AG04450 (cell line): ENCODE measurements at regions not wholly inside any gene's neighbourhood (a gene's known extent, or its start where the extent isn't known, plus 50 kb on each side); places are given as distances from the start of the nearest gene placed in this dataset.
"Not testable (repeated sequence)": the region's sequence is repeated elsewhere in the genome, so short reads cannot be mapped to it uniquely, and the experiment has no call there.

Experiments used
- CTCF ChIA-PET: fragments of 300-600, 350-600 bp; formaldehyde crosslinking; extraction: SDS; loops from one replicate; lab custom pipeline; 2022; ENCODE audit warnings: antibody characterized with exemption, inconsistent platforms; lab: Charles Lee
- POLR2A ChIA-PET: fragments of 350-600 bp; formaldehyde crosslinking; extraction: SDS; loops from one replicate; lab custom pipeline; 2021; ENCODE audit warnings: antibody characterized with exemption, inconsistent platforms; lab: Yijun Ruan, JAX
- DNase-seq: peaks from one replicate; pipeline ENCODE4 v3.0.0-alpha.2; 2011; ENCODE audit warnings: low read depth, low spot score
- H3K27ac ChIP-seq: one replicate; pipeline ENCODE4 v1.5.1; 2012; ENCODE audit warnings: low read depth, low read length, control low read depth
- H3K27me3 ChIP-seq: one replicate; pipeline ENCODE4 v1.6.0; 2012; ENCODE audit warnings: low read length; ENCODE audit not compliant: control insufficient read depth, insufficient read depth
- H3K4me3 ChIP-seq: 2 replicates; pipeline ENCODE4 v1.5.1; 2011; ENCODE audit warnings: mild to moderate bottlenecking, low read depth, low read length, control low read depth
- H3K9me3 ChIP-seq: 2 replicates; pipeline ENCODE4 v1.5.1; 2012; ENCODE audit warnings: low read length; ENCODE audit not compliant: control insufficient read depth, insufficient read depth
- CTCF ChIP-seq: IDR thresholded peaks from 2 replicates; pipeline ENCODE4 v1.5.1; 2011; ENCODE audit warnings: low read depth, low read length, control low read depth, inconsistent platforms

GRCh38 chr6:71091956-71092355, 135.1 kb upstream of the B3GAT2 start:
- CTCF ChIA-PET = no interaction called here
- no peaks in the 10 kb centered on the region for H3K9me3 ChIP-seq
- H3K4me3 ChIP-seq = no peak overlapping the region
- no peak overlapping the region for H3K27ac ChIP-seq
- no peaks in the 10 kb centered on the region for H3K27me3 ChIP-seq
- POLR2A ChIA-PET = no interaction called here
- TF ChIP-seq CTCF = no peak
- no peak for DNase-seq

GRCh38 chr6:71097264-71097663, 140.4 kb upstream of the B3GAT2 start:
- H3K27me3 ChIP-seq, POLR2A ChIA-PET, H3K27ac ChIP-seq, DNase-seq, CTCF ChIA-PET, H3K9me3 ChIP-seq, H3K4me3 ChIP-seq: not testable (repeated sequence)

- no peaks in the 10 kb centered on the region for H3K9me3 ChIP-seq
- no peak for TF ChIP-seq CTCF
- H3K27ac ChIP-seq = no peak overlapping the region
- H3K4me3 ChIP-seq = no peak overlapping the region
- DNase-seq = no peak
- POLR2A ChIA-PET = no interaction called here
- peaks cover 7% of the 10 kb centered on the region for H3K27me3 ChIP-seq
- CTCF ChIA-PET = no interaction called here
Measured at GRCh38 chr6:71099649-71100048, 142.8 kb upstream of the B3GAT2 start.

- no peak overlapping the region for H3K4me3 ChIP-seq
- POLR2A ChIA-PET = no interaction called here
- TF ChIP-seq CTCF = no peak
- peaks cover 14% of the 10 kb centered on the region for H3K27me3 ChIP-seq
- no peaks in the 10 kb centered on the region for H3K9me3 ChIP-seq
- CTCF ChIA-PET = no interaction called here
- H3K27ac ChIP-seq = no peak overlapping the region
- no peak for DNase-seq
Measured at GRCh38 chr6:71103130-71103529, 146.3 kb upstream of the B3GAT2 start.

GRCh38 chr6:71103641-71104040, 146.8 kb upstream of the B3GAT2 start:
- H3K9me3 ChIP-seq = no peaks in the 10 kb centered on the region
- no peak overlapping the region for H3K27ac ChIP-seq
- H3K4me3 ChIP-seq = no peak overlapping the region
- ChIA-PET POLR2A (no interaction called here), CTCF (no interaction called here)
- no peak for DNase-seq
- peaks cover 14% of the 10 kb centered on the region for H3K27me3 ChIP-seq
- TF ChIP-seq CTCF = no peak

GRCh38 chr6:71106276-71106675, 149.4 kb upstream of the B3GAT2 start:
- POLR2A ChIA-PET = no interaction called here
- Histone ChIP-seq H3K27me3 (peaks cover 14% of the 10 kb centered on the region), H3K4me3 (no peak overlapping the region), H3K27ac (no peak overlapping the region), H3K9me3 (no peaks in the 10 kb centered on the region)
- no peak for TF ChIP-seq CTCF
- CTCF ChIA-PET = no interaction called here
- DNase-seq = no peak
